ENCODE measurements at regions not wholly inside any gene's neighbourhood (a gene's known extent, or its start where the extent isn't known, plus 50 kb on each side); places are given as distances from the start of the nearest gene placed in this dataset.
"Not testable (repeated sequence)": the region's sequence is repeated elsewhere in the genome, so short reads cannot be mapped to it uniquely, and the experiment has no call there.

DNA sequence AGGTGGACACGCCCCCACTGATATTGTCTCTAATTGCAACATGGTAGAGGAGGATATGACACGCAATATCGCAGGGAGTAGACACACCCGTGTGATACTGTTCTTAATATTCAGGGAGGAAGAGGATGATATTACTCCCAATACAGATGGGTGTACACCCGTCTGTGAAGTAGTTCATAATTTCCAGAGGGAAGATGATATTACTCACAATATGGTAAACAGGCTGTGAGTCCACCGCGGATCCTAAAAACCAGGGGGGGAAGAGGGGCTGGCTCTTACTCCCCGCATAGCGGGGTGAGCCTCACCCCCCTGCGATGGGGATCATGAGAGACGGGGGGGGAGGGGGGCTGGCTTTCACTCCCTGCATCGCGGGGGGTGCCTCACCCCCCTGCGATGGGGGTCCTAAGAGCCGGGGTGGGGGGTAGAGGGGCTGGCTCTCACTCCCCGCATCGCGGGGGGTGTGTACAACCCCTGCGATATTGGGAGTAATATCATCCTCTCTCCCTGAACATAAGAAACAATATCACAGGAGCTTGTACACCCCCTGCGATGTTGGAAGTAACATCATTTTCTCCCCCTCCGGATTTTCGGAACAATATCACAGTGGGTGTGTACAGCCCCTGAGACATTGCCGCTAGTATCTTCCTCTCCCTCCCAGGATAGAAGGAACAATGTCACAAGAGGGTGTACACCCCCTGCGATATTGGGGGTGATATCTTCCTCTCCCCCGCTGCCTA is 52.2 kb upstream of the FRG2C start:
- DNase-seq, result not testable (repeated sequence)
